ENCODE measurements at regions not wholly inside any gene's neighbourhood (a gene's known extent, or its start where the extent isn't known, plus 50 kb on each side); places are given as distances from the start of the nearest gene placed in this dataset.

DNA sequence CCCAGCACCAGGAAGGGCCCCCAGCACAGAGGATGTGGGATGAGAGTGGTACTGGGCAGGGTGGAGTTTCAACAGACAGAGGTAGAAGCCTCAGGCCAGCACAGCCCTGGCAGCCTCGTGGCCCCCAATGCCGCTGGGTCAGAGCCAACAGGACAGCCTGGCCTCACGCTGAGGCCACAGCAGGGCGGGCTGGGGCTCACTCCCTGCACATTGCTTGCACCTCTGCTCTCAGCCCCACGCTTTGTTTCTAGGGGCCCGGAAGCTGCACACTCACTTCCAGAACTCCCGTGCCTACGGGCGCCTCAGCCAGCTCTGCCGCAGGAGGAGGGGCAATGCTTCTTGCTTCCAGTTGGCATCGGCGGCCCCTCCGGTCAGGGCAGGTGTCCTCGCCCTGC is 72.9 kb downstream of the SIK1 start:
- Histone ChIP-seq H3K9ac (ENCODE audit: low read depth, low read length, poor library complexity, severe bottlenecking) (no peak overlapping the region), H3K4me1 (ENCODE audit: insufficient read depth, low read length, poor library complexity, severe bottlenecking) (no peaks in the 10 kb centered on the region)
- TF ChIP-seq EZH2phosphoT487 (IDR thresholded peaks at IDR 0.05; ENCODE audit: borderline replicate concordance), result no peak
- TF ChIP-seq, protein P1, sequence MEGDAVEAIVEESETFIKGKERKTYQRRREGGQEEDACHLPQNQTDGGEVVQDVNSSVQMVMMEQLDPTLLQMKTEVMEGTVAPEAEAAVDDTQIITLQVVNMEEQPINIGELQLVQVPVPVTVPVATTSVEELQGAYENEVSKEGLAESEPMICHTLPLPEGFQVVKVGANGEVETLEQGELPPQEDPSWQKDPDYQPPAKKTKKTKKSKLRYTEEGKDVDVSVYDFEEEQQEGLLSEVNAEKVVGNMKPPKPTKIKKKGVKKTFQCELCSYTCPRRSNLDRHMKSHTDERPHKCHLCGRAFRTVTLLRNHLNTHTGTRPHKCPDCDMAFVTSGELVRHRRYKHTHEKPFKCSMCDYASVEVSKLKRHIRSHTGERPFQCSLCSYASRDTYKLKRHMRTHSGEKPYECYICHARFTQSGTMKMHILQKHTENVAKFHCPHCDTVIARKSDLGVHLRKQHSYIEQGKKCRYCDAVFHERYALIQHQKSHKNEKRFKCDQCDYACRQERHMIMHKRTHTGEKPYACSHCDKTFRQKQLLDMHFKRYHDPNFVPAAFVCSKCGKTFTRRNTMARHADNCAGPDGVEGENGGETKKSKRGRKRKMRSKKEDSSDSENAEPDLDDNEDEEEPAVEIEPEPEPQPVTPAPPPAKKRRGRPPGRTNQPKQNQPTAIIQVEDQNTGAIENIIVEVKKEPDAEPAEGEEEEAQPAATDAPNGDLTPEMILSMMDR (conservative IDR thresholded peaks at IDR 0.05; ENCODE audit: low read length), result no peak

DNA sequence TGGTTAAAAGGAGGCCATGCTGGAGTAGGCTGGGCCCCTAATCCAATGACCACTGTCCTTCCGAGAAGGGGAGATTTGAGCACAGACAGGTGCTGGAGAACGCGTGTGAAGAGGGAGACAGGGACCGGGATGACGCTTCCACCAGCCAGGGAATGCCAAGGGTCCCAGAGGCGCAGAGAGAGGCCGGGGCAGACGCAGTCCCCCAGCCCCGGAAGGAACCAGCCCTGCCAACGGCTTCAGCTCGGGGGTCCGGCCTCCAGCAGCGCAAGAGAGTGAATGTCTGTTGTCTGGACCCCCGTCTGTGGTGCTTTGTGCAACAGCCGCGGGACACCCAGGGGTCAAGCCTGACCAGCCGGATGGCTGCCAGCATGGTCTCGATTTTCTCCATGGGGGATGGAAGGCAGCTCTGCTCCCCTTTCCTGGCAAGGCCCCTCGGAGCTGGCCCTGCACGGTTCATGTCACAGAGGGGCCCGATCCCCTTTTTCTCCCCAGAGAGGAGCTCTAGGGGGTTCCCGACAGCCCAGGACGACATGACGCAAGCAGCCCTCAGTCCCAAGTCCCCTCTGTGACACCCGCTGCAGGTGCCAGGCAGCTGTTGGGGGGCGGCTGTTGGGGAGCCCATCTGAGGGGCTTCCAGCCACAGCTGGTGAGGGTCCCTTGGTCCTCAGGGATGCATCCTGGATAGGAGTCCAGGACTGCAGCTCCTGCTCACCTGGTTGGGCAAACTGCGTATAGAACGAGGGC is 73.5 kb downstream of the SIK1 start:
- Histone ChIP-seq H3K9me3 (ENCODE audit: insufficient read depth, low read depth, low read length) (no peaks in the 10 kb centered on the region), H3F3A (ENCODE audit: low read depth) (no peaks in the 10 kb centered on the region), H3K27me3 (ENCODE audit: insufficient read depth, low read length, poor library complexity, severe bottlenecking) (no peaks in the 10 kb centered on the region), H3K9me2 (replicated peaks; ENCODE audit: low read depth, low read length) (no peaks in the 10 kb centered on the region), H3K4me2 (ENCODE audit: low read depth, low read length, poor library complexity, severe bottlenecking) (no peak overlapping the region), H3K4me1 (ENCODE audit: insufficient read depth, low read length, poor library complexity, severe bottlenecking) (no peaks in the 10 kb centered on the region), H3K79me2 (ENCODE audit: insufficient read depth, low read length) (no peaks in the 10 kb centered on the region), H3K4me3 (ENCODE audit: low read length, poor library complexity, severe bottlenecking) (no peak overlapping the region), H4K20me1 (ENCODE audit: insufficient read depth, low read length, poor library complexity, severe bottlenecking) (no peaks in the 10 kb centered on the region), H3K36me3 (ENCODE audit: insufficient read depth, low read length) (no peaks in the 10 kb centered on the region), H3K9ac (ENCODE audit: low read depth, low read length, poor library complexity, severe bottlenecking) (no peak overlapping the region), H2AFZ (ENCODE audit: low read length) (no peak overlapping the region)
- TF ChIP-seq, protein P1 (conservative IDR thresholded peaks at IDR 0.05; ENCODE audit: low read length), result no peak
- no peak for TF ChIP-seq EZH2phosphoT487 (IDR thresholded peaks at IDR 0.05; ENCODE audit: borderline replicate concordance)

More for the DNA sequence above, 72.9 kb downstream of the SIK1 start:
- Histone ChIP-seq H3K27me3 (ENCODE audit: insufficient read depth, low read length, poor library complexity, severe bottlenecking) (no peaks in the 10 kb centered on the region), H3K4me2 (ENCODE audit: low read depth, low read length, poor library complexity, severe bottlenecking) (no peak overlapping the region), H3K4me3 (ENCODE audit: low read length, poor library complexity, severe bottlenecking) (no peak overlapping the region), H3K36me3 (ENCODE audit: insufficient read depth, low read length) (no peaks in the 10 kb centered on the region), H4K20me1 (ENCODE audit: insufficient read depth, low read length, poor library complexity, severe bottlenecking) (no peaks in the 10 kb centered on the region), H2AFZ (ENCODE audit: low read length) (no peak overlapping the region), H3K9me2 (replicated peaks; ENCODE audit: low read depth, low read length) (no peaks in the 10 kb centered on the region), H3K79me2 (ENCODE audit: insufficient read depth, low read length) (no peaks in the 10 kb centered on the region), H3K9me3 (ENCODE audit: insufficient read depth, low read depth, low read length) (no peaks in the 10 kb centered on the region), H3F3A (ENCODE audit: low read depth) (no peaks in the 10 kb centered on the region)

DNA sequence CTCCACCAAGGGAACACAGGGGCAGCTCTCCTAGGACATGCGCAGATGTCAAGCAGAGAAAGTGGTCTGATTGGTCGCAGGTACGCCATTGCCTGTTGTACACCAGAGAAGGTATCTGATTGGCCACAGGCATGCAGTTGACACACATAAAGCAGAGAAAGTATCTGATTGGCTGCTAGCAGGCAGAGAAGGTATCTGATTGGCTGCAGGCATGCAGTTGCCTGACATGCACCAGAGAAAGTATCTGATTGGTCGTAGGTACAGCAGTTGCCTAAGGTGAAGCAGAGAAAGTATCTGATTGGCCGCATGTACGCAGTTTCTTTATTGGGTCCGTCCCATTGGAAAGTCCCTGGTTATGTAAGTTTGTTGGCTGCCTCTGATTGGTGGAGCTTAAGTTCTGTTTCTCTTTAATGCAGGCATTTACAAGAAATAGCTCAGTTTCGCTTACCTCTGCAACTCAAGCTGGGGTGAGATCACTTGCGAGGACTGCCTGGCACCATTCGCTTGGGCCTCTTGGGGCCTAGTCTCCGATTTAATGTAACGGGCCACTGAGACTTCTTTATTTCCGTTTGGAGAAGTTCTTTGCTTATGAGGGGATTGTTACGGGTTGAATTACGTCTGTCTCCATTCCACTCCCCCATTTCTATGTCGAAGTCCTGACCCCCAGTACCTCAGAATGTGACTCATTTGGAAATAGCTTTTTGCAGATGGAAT is 74.2 kb downstream of the SIK1 start:
- H2AFZ ChIP-seq (ENCODE audit: low read length), result no peak overlapping the region

More for the DNA sequence above, 74.2 kb downstream of the SIK1 start:
- Histone ChIP-seq H3K36me3 (ENCODE audit: insufficient read depth, low read length) (no peaks in the 10 kb centered on the region), H3F3A (ENCODE audit: low read depth) (no peaks in the 10 kb centered on the region), H4K20me1 (ENCODE audit: insufficient read depth, low read length, poor library complexity, severe bottlenecking) (no peaks in the 10 kb centered on the region), H3K79me2 (ENCODE audit: insufficient read depth, low read length) (no peaks in the 10 kb centered on the region), H3K4me2 (ENCODE audit: low read depth, low read length, poor library complexity, severe bottlenecking) (no peak overlapping the region), H3K4me3 (ENCODE audit: low read length, poor library complexity, severe bottlenecking) (no peak overlapping the region), H3K9me3 (ENCODE audit: insufficient read depth, low read depth, low read length) (no peaks in the 10 kb centered on the region), H3K9me2 (replicated peaks; ENCODE audit: low read depth, low read length) (no peaks in the 10 kb centered on the region), H3K4me1 (ENCODE audit: insufficient read depth, low read length, poor library complexity, severe bottlenecking) (no peaks in the 10 kb centered on the region), H3K27me3 (ENCODE audit: insufficient read depth, low read length, poor library complexity, severe bottlenecking) (no peaks in the 10 kb centered on the region), H3K9ac (ENCODE audit: low read depth, low read length, poor library complexity, severe bottlenecking) (no peak overlapping the region)
- TF ChIP-seq, protein P1 (conservative IDR thresholded peaks at IDR 0.05; ENCODE audit: low read length), result no peak
- TF ChIP-seq EZH2phosphoT487 (IDR thresholded peaks at IDR 0.05; ENCODE audit: borderline replicate concordance), result no peak

Data from Loucy (cell line).